ENCODE measurements at regions not wholly inside any gene's neighbourhood (a gene's known extent, or its start where the extent isn't known, plus 50 kb on each side); places are given as distances from the start of the nearest gene placed in this dataset.

DNA sequence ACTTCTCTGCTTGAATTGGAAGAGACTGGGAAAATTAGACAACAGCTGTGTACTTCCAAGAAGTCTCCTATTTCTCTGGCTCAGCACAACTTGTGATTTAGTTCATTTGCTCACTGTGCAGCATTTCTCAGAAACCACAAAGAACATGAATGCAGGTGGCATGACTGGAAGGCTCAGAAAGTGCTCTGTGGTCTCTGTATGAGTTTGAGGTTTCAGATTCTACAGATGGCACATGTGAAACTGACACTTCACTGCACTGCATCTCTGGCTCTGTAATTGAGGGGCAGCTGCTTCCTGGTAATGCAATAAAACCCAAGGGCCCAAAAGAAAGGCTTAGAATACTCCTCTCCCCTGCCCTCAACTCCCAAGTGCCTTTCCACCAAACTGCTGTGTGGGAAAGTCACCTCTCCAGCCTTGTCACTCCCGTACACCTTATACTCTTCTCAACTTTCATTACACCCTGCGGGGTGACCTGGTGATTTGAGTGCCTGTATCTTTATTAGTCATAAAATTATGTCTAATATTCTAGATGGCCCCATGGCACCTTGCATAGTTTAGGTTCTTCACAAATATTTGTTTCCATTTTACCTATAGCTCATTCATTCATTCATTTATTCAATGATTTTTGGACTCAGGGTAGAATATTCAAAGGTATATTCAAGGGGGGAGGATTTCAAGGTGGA is 82.5 kb downstream of the ESM1 start:
- peaks cover 15% of the 10 kb centered on the region for H3K4me1 ChIP-seq (ENCODE audit: control insufficient read depth, insufficient read depth, low read length, unreplicated experiment)
- peaks cover 10% of the 10 kb centered on the region; the same call in 1 of the 2 replicates for H3K27me3 ChIP-seq (ENCODE audit: insufficient read depth, low read length)
- H2AFZ ChIP-seq (ENCODE audit: low read length, unreplicated experiment), result no peak overlapping the region
- no peak overlapping the region for H3K27ac ChIP-seq (ENCODE audit: low read depth, low read length)
- H3K36me3 ChIP-seq (ENCODE audit: insufficient read depth, low read length), result no peaks in the 10 kb centered on the region
- no peak overlapping the region for H3K4me3 ChIP-seq (ENCODE audit: low read depth, low read length)
- H3K79me2 ChIP-seq (ENCODE audit: control insufficient read depth, insufficient read depth, low read length, unreplicated experiment), result no peaks in the 10 kb centered on the region

DNA sequence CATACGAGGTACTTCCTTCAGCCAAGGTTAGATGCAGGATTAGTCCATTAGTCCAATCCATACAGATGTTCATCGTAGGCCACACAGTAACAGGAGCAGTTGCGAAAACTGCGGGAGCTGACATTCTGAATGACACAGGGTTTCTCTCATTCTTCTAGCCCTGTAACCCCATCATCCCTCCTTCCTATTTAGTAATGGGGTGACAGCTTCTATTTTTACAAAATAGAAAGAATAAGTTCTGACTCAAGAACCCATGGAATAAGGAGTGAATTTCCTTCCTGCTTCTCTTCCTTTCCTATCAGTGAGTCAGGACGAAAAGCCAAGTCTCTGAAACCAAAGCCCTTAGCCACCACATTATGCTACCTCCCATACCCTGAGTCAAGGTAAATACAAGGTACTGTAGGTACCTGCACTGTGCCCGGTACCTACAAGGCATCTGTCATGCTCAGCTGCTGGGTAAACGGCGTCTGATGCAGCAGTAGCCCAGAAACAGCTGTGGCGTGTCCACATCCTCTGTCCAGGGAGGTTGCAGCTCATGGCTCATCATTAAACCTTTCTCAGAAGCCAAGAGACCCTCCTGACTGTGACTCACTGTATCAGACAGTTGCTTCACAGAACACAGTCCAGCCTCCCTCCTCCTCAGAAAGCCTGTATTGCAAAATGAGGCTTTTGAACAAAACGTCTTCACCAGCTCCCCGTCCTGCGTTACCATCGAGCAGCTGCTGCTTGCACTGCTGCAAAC is 84.2 kb downstream of the ESM1 start:
- Histone ChIP-seq H3K4me3 (ENCODE audit: low read depth, low read length) (peak overlapping the region; percentile 1; the same call in 1 of the 2 replicates), H3K27me3 (ENCODE audit: insufficient read depth, low read length) (peaks cover 25% of the 10 kb centered on the region), H3K4me1 (ENCODE audit: control insufficient read depth, insufficient read depth, low read length, unreplicated experiment) (peaks cover 15% of the 10 kb centered on the region), H3K79me2 (ENCODE audit: control insufficient read depth, insufficient read depth, low read length, unreplicated experiment) (no peaks in the 10 kb centered on the region), H3K36me3 (ENCODE audit: insufficient read depth, low read length) (no peaks in the 10 kb centered on the region), H3K27ac (ENCODE audit: low read depth, low read length) (peak overlapping the region; percentile 42; the same call in 1 of the 2 replicates), H2AFZ (ENCODE audit: low read length, unreplicated experiment) (peak overlapping the region; percentile 19)

DNA sequence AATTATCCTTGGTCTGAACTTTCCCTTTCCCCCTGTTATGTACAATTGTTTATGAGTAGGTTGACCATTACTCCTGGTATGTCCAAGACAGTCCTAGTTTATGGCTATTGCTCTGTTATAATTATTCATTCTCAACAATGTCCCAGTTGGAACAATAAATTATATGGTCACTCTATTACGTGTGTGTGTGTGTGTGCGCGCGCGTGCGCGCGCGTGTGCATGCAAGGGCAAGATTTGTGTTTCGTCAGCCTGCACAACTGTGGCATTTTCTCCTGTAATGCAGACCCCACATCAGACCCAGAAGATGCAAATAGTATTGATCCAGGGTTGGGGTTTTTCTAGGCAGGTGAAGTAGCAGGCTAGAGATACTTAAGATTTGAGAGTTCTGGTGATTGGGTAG is 88.4 kb downstream of the ESM1 start:
- H2AFZ ChIP-seq (ENCODE audit: low read length, unreplicated experiment), result no peak overlapping the region
- H3K36me3 ChIP-seq (ENCODE audit: insufficient read depth, low read length), result no peaks in the 10 kb centered on the region
- no peaks in the 10 kb centered on the region for H3K79me2 ChIP-seq (ENCODE audit: control insufficient read depth, insufficient read depth, low read length, unreplicated experiment)
- no peak overlapping the region for H3K27ac ChIP-seq (ENCODE audit: low read depth, low read length)
- no peak overlapping the region for H3K4me3 ChIP-seq (ENCODE audit: low read depth, low read length)
- H3K27me3 ChIP-seq (ENCODE audit: insufficient read depth, low read length), result peaks cover 27% of the 10 kb centered on the region
- H3K4me1 ChIP-seq (ENCODE audit: control insufficient read depth, insufficient read depth, low read length, unreplicated experiment), result peaks cover 15% of the 10 kb centered on the region

DNA sequence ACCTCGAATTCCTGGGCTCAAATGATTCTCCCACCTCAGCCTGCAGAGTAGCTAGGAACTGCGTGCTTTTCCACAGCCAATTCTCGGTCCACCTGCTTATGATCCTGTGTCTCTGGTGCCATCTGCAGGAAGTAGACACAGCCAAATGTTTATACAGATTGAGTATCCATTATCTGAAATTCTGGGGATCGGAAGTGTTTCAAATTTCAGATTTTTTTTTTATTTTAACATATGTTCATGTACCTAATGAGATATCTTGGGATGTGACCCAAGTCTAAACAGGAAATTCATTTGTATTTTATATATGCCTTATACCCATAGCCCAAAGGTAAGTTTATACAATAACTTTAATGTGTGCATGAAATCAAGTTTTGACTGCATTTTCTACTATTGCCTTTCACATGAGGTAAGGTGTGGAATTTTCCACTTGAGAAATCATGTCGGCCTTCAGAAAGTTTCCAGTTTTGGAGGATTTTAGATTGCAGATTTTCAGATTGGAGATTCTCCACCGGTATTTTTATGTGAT is 89.5 kb downstream of the ESM1 start:
- no peaks in the 10 kb centered on the region for H3K79me2 ChIP-seq (ENCODE audit: control insufficient read depth, insufficient read depth, low read length, unreplicated experiment)
- H3K36me3 ChIP-seq (ENCODE audit: insufficient read depth, low read length), result no peaks in the 10 kb centered on the region
- H3K27me3 ChIP-seq (ENCODE audit: insufficient read depth, low read length), result peaks cover 27% of the 10 kb centered on the region
- H3K4me3 ChIP-seq (ENCODE audit: low read depth, low read length), result no peak overlapping the region
- H3K27ac ChIP-seq (ENCODE audit: low read depth, low read length), result no peak overlapping the region
- H2AFZ ChIP-seq (ENCODE audit: low read length, unreplicated experiment), result peak overlapping the region; percentile 11
- peaks cover 4% of the 10 kb centered on the region for H3K4me1 ChIP-seq (ENCODE audit: control insufficient read depth, insufficient read depth, low read length, unreplicated experiment)

DNA sequence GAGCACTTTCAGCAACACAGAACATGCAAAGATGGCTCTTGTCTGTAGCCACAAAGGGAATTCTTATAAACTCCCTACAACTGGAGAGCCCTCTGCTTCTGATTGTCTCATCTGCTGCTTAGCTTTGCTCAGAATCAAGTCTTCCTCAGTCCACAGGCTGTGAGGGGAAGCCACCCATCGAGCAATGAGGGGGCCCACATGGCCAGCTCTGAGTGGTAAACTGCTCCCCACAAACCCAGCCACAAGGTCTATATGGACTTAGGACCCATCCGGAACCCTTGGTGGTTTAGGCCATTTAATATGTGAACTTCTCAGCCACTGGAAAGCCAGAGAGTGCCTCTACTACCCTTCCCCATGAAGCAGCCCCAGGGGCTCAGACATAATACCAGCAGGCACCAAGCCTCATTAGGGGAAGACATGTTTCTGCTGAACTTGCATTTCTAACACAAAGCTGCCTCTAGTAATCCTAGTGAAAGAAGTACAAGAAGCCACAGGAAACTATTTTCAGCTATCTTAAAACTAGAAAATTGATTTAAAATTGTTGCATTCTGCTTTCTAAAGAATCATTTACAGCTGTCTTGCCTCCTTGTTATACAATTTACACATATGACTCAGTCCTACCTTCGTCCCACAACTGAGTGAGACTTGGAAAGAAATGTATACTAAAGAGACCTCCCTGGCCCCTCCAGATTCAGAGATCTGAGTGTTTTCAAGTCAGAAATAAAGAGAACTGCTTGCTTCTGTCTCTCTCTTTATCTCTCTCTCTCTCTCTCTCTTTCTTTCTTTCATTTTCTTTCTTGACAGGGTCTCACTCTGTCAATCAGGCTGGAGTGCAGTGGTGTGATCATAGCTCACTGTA is 90.2 kb downstream of the ESM1 start:
- H3K27ac ChIP-seq (ENCODE audit: low read depth, low read length), result no peak overlapping the region
- H3K79me2 ChIP-seq (ENCODE audit: control insufficient read depth, insufficient read depth, low read length, unreplicated experiment), result no peaks in the 10 kb centered on the region
- H3K36me3 ChIP-seq (ENCODE audit: insufficient read depth, low read length), result no peaks in the 10 kb centered on the region
- H3K4me3 ChIP-seq (ENCODE audit: low read depth, low read length), result no peak overlapping the region
- peak overlapping the region; percentile 11 for H2AFZ ChIP-seq (ENCODE audit: low read length, unreplicated experiment)
- peaks cover 3% of the 10 kb centered on the region for H3K4me1 ChIP-seq (ENCODE audit: control insufficient read depth, insufficient read depth, low read length, unreplicated experiment)
- peaks cover 27% of the 10 kb centered on the region for H3K27me3 ChIP-seq (ENCODE audit: insufficient read depth, low read length)

DNA sequence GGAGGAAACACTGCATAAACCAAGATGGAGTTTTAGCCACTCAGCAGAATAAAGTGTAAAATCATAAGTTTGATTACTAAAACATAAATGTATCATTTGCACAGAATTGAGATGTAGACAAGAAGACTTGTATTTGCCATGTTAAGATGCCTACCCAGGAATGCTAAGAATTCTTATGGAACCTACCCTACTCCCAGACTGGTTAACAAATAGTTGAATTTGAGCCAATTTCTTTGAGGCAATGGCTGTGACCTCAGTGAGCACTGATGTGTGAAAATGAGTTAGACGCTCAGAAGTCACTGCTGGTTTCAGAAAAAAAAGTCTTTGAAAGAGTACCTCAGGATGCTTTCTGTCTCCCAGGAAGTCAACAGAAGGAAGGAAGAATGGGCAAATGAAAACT is 95.6 kb downstream of the ESM1 start:
- H3K4me3 ChIP-seq (ENCODE audit: low read depth, low read length), result no peak overlapping the region
- peaks cover 16% of the 10 kb centered on the region for H3K27me3 ChIP-seq (ENCODE audit: insufficient read depth, low read length)
- H3K27ac ChIP-seq (ENCODE audit: low read depth, low read length), result no peak overlapping the region
- H2AFZ ChIP-seq (ENCODE audit: low read length, unreplicated experiment), result no peak overlapping the region
- no peaks in the 10 kb centered on the region for H3K36me3 ChIP-seq (ENCODE audit: insufficient read depth, low read length)
- no peaks in the 10 kb centered on the region for H3K79me2 ChIP-seq (ENCODE audit: control insufficient read depth, insufficient read depth, low read length, unreplicated experiment)
- H3K4me1 ChIP-seq (ENCODE audit: control insufficient read depth, insufficient read depth, low read length, unreplicated experiment), result peaks cover 11% of the 10 kb centered on the region

DNA sequence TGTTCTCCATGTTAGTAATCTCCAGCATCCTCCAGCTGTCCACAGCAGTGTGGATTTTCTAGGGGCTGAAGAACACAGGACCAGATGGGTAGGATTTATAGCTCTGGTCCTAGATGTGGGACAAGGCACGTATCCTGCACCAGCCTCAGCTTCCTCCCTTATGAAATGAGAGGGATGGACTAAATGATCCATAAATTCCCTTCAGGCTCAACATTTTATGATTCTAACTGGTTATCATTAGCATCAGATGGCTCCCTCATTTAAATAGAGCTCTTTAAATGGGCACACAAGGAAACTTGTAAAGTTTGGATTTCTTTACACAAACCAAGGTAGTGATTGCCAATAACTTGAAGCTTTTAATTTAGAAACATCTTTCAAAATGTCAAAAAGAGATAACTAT is 97.7 kb downstream of the ESM1 start:
- Histone ChIP-seq H3K79me2 (ENCODE audit: control insufficient read depth, insufficient read depth, low read length, unreplicated experiment) (no peaks in the 10 kb centered on the region), H3K4me1 (ENCODE audit: control insufficient read depth, insufficient read depth, low read length, unreplicated experiment) (peaks cover 11% of the 10 kb centered on the region), H3K27ac (ENCODE audit: low read depth, low read length) (no peak overlapping the region), H2AFZ (ENCODE audit: low read length, unreplicated experiment) (no peak overlapping the region), H3K27me3 (ENCODE audit: insufficient read depth, low read length) (peaks cover 37% of the 10 kb centered on the region), H3K4me3 (ENCODE audit: low read depth, low read length) (no peak overlapping the region), H3K36me3 (ENCODE audit: insufficient read depth, low read length) (no peaks in the 10 kb centered on the region)

DNA sequence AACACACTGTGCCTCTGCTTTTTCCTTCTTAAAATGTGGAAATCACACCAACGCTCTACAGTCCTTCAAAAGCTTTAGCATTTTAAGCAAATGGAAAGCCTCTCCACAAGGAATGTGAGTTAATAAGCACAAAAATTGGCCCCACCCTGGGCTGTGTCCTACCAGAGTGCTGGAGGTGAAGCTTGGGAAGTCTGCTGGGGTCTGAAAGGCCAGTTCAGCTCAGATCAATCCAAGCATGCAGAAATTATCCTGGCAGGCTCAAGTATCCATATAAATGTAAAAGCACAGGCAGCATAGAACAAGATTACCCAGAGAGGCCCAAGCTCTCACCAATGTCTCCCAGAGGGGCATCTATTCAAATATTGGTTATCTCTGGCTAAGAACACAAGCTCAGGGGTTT is 98.5 kb downstream of the ESM1 start:
- no peak overlapping the region for H3K4me3 ChIP-seq (ENCODE audit: low read depth, low read length)
- H3K4me1 ChIP-seq (ENCODE audit: control insufficient read depth, insufficient read depth, low read length, unreplicated experiment), result peaks cover 11% of the 10 kb centered on the region
- H3K79me2 ChIP-seq (ENCODE audit: control insufficient read depth, insufficient read depth, low read length, unreplicated experiment), result no peaks in the 10 kb centered on the region
- H3K36me3 ChIP-seq (ENCODE audit: insufficient read depth, low read length), result no peaks in the 10 kb centered on the region
- no peak overlapping the region for H2AFZ ChIP-seq (ENCODE audit: low read length, unreplicated experiment)
- peaks cover 37% of the 10 kb centered on the region for H3K27me3 ChIP-seq (ENCODE audit: insufficient read depth, low read length)
- no peak overlapping the region for H3K27ac ChIP-seq (ENCODE audit: low read depth, low read length)

DNA sequence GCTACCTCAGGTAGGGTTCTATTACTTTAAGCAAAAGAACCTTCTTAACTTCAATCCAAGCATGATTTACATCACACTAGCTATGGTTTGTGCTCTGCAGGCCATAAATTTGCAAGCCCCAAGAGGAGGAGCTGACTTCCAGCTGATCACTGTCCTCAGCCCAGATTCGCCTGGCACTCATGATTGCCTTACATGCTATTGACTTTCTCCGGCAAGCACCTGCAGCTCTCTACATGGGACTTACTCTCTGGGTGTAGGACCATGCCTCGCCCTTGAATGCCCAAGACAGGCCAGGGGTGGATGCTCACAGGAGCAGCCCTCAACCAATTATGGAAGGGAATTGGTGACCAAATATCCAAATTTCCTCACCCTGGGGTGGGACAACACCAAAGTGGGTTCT is 99.8 kb downstream of the ESM1 start:
- no peak overlapping the region for H3K4me3 ChIP-seq (ENCODE audit: low read depth, low read length)
- H3K4me1 ChIP-seq (ENCODE audit: control insufficient read depth, insufficient read depth, low read length, unreplicated experiment), result peaks cover 11% of the 10 kb centered on the region
- H3K27me3 ChIP-seq (ENCODE audit: insufficient read depth, low read length), result peaks cover 37% of the 10 kb centered on the region
- H3K79me2 ChIP-seq (ENCODE audit: control insufficient read depth, insufficient read depth, low read length, unreplicated experiment), result no peaks in the 10 kb centered on the region
- no peak overlapping the region for H3K27ac ChIP-seq (ENCODE audit: low read depth, low read length)
- H3K36me3 ChIP-seq (ENCODE audit: insufficient read depth, low read length), result no peaks in the 10 kb centered on the region
- H2AFZ ChIP-seq (ENCODE audit: low read length, unreplicated experiment), result no peak overlapping the region

DNA sequence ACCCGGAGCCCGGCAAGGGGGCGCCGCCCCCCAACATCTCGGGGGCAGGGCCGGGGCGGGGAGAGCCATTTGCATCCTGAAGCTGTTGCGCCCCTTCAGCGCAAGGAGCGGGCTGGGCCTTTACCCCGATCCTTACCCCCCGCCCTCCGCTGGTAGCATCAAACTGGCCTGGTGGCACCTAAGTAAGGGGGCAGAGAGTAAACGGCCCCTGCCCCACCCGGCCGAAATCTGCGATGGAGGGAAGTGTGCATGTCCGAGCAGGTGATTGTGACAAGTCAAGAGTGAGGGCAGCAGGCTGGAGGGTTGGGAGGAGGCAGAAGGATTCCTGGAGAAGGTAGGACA is 101.2 kb downstream of the ESM1 start:
- H3K27ac ChIP-seq (ENCODE audit: low read depth, low read length), result no peak overlapping the region
- no peaks in the 10 kb centered on the region for H3K4me1 ChIP-seq (ENCODE audit: control insufficient read depth, insufficient read depth, low read length, unreplicated experiment)
- H3K27me3 ChIP-seq (ENCODE audit: insufficient read depth, low read length), result peaks cover 37% of the 10 kb centered on the region
- H3K36me3 ChIP-seq (ENCODE audit: insufficient read depth, low read length), result no peaks in the 10 kb centered on the region
- H3K79me2 ChIP-seq (ENCODE audit: control insufficient read depth, insufficient read depth, low read length, unreplicated experiment), result no peaks in the 10 kb centered on the region
- peak overlapping the region; percentile 72 for H3K4me3 ChIP-seq (ENCODE audit: low read depth, low read length)
- H2AFZ ChIP-seq (ENCODE audit: low read length, unreplicated experiment), result peak overlapping the region; percentile 67
